ENCODE measurements at regions not wholly inside any gene's neighbourhood (a gene's known extent, or its start where the extent isn't known, plus 50 kb on each side); places are given as distances from the start of the nearest gene placed in this dataset.
"Not testable (repeated sequence)": the region's sequence is repeated elsewhere in the genome, so short reads cannot be mapped to it uniquely, and the experiment has no call there.

DNA sequence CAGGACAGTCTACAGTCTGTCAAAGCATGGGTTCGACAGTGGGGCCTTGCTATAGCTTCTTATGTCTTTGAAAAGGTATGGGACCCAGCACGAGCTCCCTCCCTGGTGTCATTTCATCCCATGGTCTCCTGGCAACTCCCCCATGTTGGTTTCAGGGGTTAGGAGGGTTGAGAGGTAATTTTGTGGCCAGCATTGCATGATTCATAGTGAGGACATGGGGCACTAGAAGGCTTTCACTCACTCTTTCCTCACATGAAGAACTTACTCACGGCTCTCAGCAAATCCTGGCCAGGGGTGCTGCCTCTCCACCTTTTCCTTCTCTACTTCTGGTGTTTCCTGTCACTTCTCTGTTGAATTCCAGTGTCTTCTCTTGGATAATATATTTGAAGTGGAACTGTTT lies 134.7 kb upstream of the TNPO1 start:
- no peak for TF ChIP-seq ZFX (IDR thresholded peaks at IDR 0.05)
- TF ChIP-seq, protein P1, sequence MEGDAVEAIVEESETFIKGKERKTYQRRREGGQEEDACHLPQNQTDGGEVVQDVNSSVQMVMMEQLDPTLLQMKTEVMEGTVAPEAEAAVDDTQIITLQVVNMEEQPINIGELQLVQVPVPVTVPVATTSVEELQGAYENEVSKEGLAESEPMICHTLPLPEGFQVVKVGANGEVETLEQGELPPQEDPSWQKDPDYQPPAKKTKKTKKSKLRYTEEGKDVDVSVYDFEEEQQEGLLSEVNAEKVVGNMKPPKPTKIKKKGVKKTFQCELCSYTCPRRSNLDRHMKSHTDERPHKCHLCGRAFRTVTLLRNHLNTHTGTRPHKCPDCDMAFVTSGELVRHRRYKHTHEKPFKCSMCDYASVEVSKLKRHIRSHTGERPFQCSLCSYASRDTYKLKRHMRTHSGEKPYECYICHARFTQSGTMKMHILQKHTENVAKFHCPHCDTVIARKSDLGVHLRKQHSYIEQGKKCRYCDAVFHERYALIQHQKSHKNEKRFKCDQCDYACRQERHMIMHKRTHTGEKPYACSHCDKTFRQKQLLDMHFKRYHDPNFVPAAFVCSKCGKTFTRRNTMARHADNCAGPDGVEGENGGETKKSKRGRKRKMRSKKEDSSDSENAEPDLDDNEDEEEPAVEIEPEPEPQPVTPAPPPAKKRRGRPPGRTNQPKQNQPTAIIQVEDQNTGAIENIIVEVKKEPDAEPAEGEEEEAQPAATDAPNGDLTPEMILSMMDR (conservative IDR thresholded peaks at IDR 0.05): no peak
- H3K27ac ChIP-seq: no peak overlapping the region; the same call in 1 of the 2 replicates

DNA sequence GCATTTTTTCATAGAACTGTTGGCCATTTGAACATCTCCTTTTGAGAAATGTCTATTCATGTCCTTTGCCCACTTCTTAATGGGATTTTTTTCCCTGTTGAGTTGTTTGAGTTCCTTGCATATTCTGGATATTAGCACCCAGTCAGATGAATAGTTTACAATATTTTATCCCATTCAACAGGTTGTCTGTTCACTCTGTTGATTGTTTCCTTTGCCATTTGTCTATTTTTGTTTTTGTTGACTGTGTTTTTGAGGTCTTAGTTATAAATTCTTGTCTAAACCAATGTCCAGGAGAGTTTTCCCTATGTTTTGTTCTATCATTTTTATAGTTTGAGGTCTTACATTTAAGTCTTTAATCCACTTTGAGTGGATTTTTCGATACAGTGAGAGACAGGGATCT lies 139.0 kb upstream of the TNPO1 start:
- no peak for TF ChIP-seq ZFX (IDR thresholded peaks at IDR 0.05)
- TF ChIP-seq, protein P1 (conservative IDR thresholded peaks at IDR 0.05): no peak
- no peak overlapping the region for H3K27ac ChIP-seq

DNA sequence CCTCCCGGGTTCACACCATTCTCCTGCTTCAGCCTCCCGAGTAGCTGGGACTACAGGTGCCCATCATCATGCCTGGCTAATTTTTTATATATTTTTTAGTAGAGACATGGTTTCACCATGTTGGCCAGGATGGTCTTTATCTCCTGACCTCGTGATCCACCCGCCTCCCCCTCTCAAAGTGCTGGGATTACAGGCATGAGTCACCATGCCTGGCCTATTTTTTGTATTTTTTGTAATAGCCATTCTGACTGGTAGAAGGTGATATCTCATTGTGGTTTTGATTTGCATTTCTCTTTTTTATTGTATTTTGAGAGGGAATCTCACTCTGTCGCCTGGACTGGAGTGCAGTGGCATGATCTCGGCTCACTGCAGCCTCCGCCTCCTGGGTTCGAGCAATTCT lies 139.6 kb upstream of the TNPO1 start:
- not testable (repeated sequence) for H3K27ac ChIP-seq

GRCh38 chr5:72673623-72674022 lies 142.8 kb upstream of the TNPO1 start:
- H3K27ac ChIP-seq: no peak overlapping the region
- no peak for TF ChIP-seq ZFX (IDR thresholded peaks at IDR 0.05)
- TF ChIP-seq, protein P1 (conservative IDR thresholded peaks at IDR 0.05): no peak

GRCh38 chr5:72673180-72673579 lies 143.3 kb upstream of the TNPO1 start:
- TF ChIP-seq ZFX (IDR thresholded peaks at IDR 0.05): no peak
- TF ChIP-seq, protein P1 (conservative IDR thresholded peaks at IDR 0.05): no peak
- no peak overlapping the region for H3K27ac ChIP-seq

GRCh38 chr5:72667708-72668107 lies 148.8 kb upstream of the TNPO1 start:
- no peak overlapping the region for H3K27ac ChIP-seq
- no peak for TF ChIP-seq ZFX (IDR thresholded peaks at IDR 0.05)
- TF ChIP-seq, protein P1 (conservative IDR thresholded peaks at IDR 0.05): no peak

GRCh38 chr5:72662936-72663335 lies 153.5 kb upstream of the TNPO1 start:
- no peak overlapping the region for H3K27ac ChIP-seq
- TF ChIP-seq, protein P1 (conservative IDR thresholded peaks at IDR 0.05): no peak
- TF ChIP-seq ZFX (IDR thresholded peaks at IDR 0.05): no peak

- H3K27ac ChIP-seq: no peak overlapping the region
- TF ChIP-seq ZFX (IDR thresholded peaks at IDR 0.05): no peak
- TF ChIP-seq, protein P1 (conservative IDR thresholded peaks at IDR 0.05): no peak
These were observed 154.2 kb upstream of the TNPO1 start for GRCh38 chr5:72662305-72662704.

All from C4-2B (cell line).